NB4 (cell line): ENCODE measurements at regions not wholly inside any gene's neighbourhood (a gene's known extent, or its start where the extent isn't known, plus 50 kb on each side); places are given as distances from the start of the nearest gene placed in this dataset.

Experiments
- CTCF ChIP-seq: IDR thresholded peaks from one replicate; pipeline ENCODE4 v1.5.1; 2012; ENCODE audit warnings: low read depth, low read length
- MAX ChIP-seq: IDR thresholded peaks from 2 replicates; pipeline ENCODE4 v1.6.1; 2011; ENCODE audit warnings: low read depth, low read length
- MYC ChIP-seq: IDR thresholded peaks from 2 replicates; pipeline ENCODE4 v1.6.1; 2011; ENCODE audit warnings: low read depth, low read length
- POLR2A ChIP-seq: IDR thresholded peaks from 2 replicates; pipeline ENCODE4 v1.6.1; 2011; ENCODE audit warnings: mild to moderate bottlenecking; ENCODE audit not compliant: insufficient read length; ENCODE audit errors: extremely low read depth

- TF ChIP-seq CTCF = no peak
- no peak for TF ChIP-seq POLR2A
- TF ChIP-seq MYC = no peak
- TF ChIP-seq MAX = no peak
Measured at GRCh38 chr3:182722907-182723306, 70.4 kb upstream of the ATP11B start.
